ENCODE measurements at regions not wholly inside any gene's neighbourhood (a gene's known extent, or its start where the extent isn't known, plus 50 kb on each side); places are given as distances from the start of the nearest gene placed in this dataset.

DNA sequence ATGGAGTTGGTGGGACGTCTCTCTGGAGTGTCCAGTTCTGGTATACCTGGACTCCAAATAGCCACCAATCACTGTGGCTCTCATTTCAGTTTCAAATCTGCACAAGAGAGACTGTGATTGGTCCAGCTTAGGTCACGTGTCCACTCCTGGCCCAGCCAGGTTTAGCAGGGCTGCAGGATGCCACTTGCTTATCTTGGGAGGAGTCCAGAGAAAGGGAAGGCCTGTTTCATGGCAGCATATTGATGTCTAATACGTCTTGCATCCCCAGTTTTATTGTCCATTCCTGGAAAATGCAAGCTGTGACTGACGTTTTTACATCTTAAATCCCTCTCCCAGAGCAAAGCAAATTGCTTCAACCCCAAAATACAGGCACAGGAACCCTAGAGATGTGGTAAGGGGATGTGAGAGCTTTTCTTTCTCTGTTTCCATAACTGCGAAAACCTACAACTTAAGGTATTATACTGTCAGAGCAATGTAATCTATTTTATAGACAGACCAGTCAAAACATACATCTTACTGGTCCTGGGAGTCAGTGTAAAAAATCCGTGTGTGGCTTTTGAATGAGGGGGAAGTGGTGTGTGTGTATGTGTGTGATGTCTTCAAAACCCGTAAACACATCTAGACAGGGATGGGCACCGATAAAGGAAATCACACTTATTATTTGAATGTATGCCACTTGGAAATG, 274.4 kb downstream of the TLE3 start:
- Mint-ChIP-seq H3K4me1 (no peaks in the 10 kb centered on the region), H3K9me3 (no peaks in the 10 kb centered on the region), H3K4me3 (no peak overlapping the region), H3K27ac (no peak overlapping the region), H3K36me3 (no peaks in the 10 kb centered on the region), H3K27me3 (ENCODE audit: low read depth in 2 of 2) (peaks cover 23% of the 10 kb centered on the region in 2 donors)
- H3K27ac ChIP-seq (ENCODE audit: low read length), result no peak overlapping the region
- no peaks in the 10 kb centered on the region for H3K4me1 ChIP-seq (ENCODE audit: control insufficient read depth, insufficient read depth, low read length)
- no peak overlapping the region for H3K4me3 ChIP-seq (ENCODE audit: low read length)
- no peaks in the 10 kb centered on the region for H3K9me3 ChIP-seq (ENCODE audit: control insufficient read depth, insufficient read depth, low read length)
- no peaks in the 10 kb centered on the region for H3K36me3 ChIP-seq (ENCODE audit: control insufficient read depth, insufficient read depth, low read length)
- H3K27me3 ChIP-seq (ENCODE audit: control insufficient read depth, insufficient read depth, low read length), result no peaks in the 10 kb centered on the region
- ATAC-seq (no peak), DNase-seq (no peak)
- WGBS (ENCODE audit: insufficient coverage), result 92% methylated on average over 3 of the region's 8 CpGs
- intact Hi-C loops (cut with micrococcal nuclease), result no loop called here
- TF ChIP-seq CTCF (IDR thresholded peaks at IDR 0.05), result no peak

GRCh38 chr15:69824075-69824876, 273.4 kb downstream of the TLE3 start:
- Histone ChIP-seq H3K36me3 (ENCODE audit: control insufficient read depth, insufficient read depth, low read length) (no peaks in the 10 kb centered on the region), H3K27me3 (ENCODE audit: control insufficient read depth, insufficient read depth, low read length) (no peaks in the 10 kb centered on the region), H3K4me3 (ENCODE audit: low read length) (no peak overlapping the region), H3K27ac (ENCODE audit: low read length) (no peak overlapping the region), H3K4me1 (ENCODE audit: control insufficient read depth, insufficient read depth, low read length) (no peaks in the 10 kb centered on the region), H3K9me3 (ENCODE audit: control insufficient read depth, insufficient read depth, low read length) (no peaks in the 10 kb centered on the region)
- no peaks in the 10 kb centered on the region for H3K4me1 Mint-ChIP-seq
- intact Hi-C loops (cut with micrococcal nuclease), result no loop called here
- TF ChIP-seq CTCF (IDR thresholded peaks at IDR 0.05), result no peak
- H3K9me3 Mint-ChIP-seq, result no peaks in the 10 kb centered on the region
- WGBS (ENCODE audit: insufficient coverage), result 77% methylated on average over 6 of the region's 9 CpGs
- H3K36me3 Mint-ChIP-seq, result no peaks in the 10 kb centered on the region
- ATAC-seq (no peak), DNase-seq (no peak)
- peaks cover 14 to 17% of the 10 kb centered on the region in 2 donors for H3K27me3 Mint-ChIP-seq (ENCODE audit: low read depth in 2 of 2)
- no peak overlapping the region for H3K27ac Mint-ChIP-seq
- H3K4me3 Mint-ChIP-seq, result no peak overlapping the region

GRCh38 chr15:69824877-69825406, 272.8 kb downstream of the TLE3 start:
- no peak overlapping the region for H3K27ac Mint-ChIP-seq
- Histone ChIP-seq H3K4me3 (ENCODE audit: low read length) (no peak overlapping the region), H3K27ac (ENCODE audit: low read length) (no peak overlapping the region), H3K9me3 (ENCODE audit: control insufficient read depth, insufficient read depth, low read length) (no peaks in the 10 kb centered on the region), H3K4me1 (ENCODE audit: control insufficient read depth, insufficient read depth, low read length) (no peaks in the 10 kb centered on the region), H3K27me3 (ENCODE audit: control insufficient read depth, insufficient read depth, low read length) (no peaks in the 10 kb centered on the region), H3K36me3 (ENCODE audit: control insufficient read depth, insufficient read depth, low read length) (no peaks in the 10 kb centered on the region)
- DNase-seq, result no peak
- WGBS (ENCODE audit: insufficient coverage), result 91% methylated on average over 2 of the region's 2 CpGs
- peaks cover 11 to 19% of the 10 kb centered on the region in 2 donors for H3K27me3 Mint-ChIP-seq (ENCODE audit: low read depth in 2 of 2)
- no peaks in the 10 kb centered on the region for H3K9me3 Mint-ChIP-seq
- intact Hi-C loops (cut with micrococcal nuclease), result no loop called here
- H3K4me1 Mint-ChIP-seq, result no peaks in the 10 kb centered on the region
- H3K4me3 Mint-ChIP-seq, result no peak overlapping the region
- no peaks in the 10 kb centered on the region for H3K36me3 Mint-ChIP-seq
- no peak for TF ChIP-seq CTCF (IDR thresholded peaks at IDR 0.05)
- ATAC-seq, result no peak
